HG02884 (cell line): ENCODE measurements at regions not wholly inside any gene's neighbourhood (a gene's known extent, or its start where the extent isn't known, plus 50 kb on each side); places are given as distances from the start of the nearest gene placed in this dataset.
"Not testable (repeated sequence)": the region's sequence is repeated elsewhere in the genome, so short reads cannot be mapped to it uniquely, and the experiment has no call there.

Source experiments
- ATAC-seq: cut with Tn5 transposase; IDR thresholded peaks from one replicate; pipeline ENCODE4 v1.9.1; 2021; ENCODE audit warnings: mild to moderate bottlenecking, moderate library complexity; ENCODE audit not compliant: unreplicated experiment

DNA sequence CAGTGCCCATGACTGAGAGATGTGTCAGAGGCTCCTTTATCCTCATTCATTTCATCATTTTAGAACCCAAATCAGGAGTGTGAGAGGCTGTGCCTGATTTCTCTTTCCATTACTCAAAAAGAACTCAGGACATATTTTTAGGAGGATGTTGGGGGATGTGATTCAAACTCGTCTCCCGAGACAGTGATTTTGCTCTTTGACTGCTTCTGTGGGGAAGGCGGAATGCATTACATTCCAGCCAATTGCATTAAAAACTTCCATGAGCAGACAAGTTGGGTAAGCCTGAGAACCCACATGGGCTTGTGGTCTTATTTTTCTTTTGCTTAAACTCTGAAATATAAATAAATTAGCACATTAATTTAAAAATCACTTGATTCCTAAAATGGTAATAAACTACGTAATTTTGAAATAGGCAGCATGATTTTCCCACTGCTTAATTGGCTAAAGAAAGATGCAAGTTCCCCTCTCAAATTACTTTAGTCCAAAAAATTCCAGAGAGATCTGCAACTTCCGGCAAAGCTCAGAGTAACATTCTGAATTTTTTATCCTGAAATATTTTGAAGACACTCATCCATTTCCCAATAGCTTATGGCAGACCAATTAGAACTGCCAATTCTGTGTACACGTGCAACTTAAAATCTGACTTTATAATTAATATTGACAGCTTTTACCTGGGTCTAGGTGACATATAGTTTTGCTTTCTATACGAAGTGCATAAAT, 185.6 kb downstream of the C7orf25 start:
- ATAC-seq = no peak

DNA sequence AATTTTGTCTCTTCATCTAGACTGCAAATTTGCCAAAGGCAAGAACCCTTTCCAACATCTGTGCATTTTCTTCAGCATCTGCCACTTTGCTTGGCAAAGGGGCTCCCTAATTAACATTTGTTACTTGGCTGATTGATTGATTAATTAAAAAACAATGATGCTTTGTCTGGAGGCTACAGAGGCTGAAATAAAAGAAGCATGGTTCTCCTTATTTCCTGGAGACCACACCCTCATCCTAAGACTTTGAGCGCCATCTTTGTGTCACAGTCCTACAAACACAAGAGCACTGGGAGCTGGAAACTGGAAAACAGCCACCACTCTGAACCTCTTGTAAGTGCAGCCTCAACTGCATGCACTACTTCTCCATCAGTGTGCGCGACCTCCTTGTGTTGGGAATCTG, 189.2 kb downstream of the C7orf25 start:
- no peak for ATAC-seq

- no peak for ATAC-seq
Measured at GRCh38 chr7:42722198-42722597, 189.7 kb downstream of the C7orf25 start.

DNA sequence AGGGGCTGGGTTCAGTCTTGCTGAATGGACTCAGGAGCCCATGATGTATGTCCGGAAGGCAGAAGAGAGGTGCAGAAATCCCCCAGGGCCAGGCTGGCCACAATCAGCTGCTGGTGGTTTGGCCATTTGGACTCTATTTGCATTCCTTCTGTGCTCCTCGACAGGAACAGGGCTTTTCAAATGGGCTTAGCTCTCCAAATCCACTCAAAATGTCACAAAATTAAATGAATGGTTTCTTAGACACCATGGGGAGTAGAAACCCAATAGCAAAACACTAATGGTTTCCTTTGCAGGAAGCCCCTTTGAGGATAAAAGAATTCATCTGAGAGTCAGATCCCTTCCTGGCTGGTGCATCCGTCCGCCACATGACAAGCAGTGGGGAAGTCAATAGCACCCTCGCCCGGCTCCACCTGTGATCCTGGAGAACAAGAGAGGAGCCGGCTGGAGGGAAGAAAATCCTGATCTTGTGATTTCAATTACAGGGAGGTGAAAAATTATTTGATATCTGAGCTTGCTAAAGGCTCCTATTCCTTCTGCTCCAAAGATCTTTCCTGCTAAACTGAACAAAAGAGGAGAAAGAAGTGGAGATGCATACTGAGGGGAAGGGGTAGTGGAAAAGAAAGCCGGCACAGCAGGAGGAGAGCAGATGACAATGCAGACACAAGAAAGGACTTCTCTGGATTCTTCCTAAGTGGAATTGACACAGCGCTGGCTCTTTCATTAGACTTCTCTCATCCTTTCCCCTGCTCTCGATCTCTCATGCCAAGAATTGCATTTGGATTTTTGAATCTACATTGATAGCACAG, 190.7 kb downstream of the C7orf25 start:
- ATAC-seq = no peak

DNA sequence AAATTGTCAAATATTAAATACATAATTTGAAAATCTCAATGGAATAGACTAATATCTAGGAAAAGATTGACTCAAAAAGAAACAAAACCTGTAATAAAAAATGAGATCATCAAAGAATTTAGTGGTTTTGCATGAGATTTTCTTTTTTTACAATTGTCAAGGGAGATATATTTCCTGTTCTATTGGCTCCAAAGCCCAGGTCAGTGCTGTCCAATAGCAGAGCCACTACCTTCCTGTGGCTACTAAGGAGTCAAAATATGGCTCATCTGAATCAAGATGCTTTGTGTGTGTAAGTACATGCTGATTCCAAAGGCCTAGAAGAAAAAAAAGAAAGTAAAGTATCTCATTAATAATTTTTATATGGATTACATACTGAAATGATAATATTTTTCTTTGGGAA, 191.9 kb downstream of the C7orf25 start:
- no peak for ATAC-seq

GRCh38 chr7:42718466-42718865, 193.4 kb downstream of the C7orf25 start:
- ATAC-seq = not testable (repeated sequence)

DNA sequence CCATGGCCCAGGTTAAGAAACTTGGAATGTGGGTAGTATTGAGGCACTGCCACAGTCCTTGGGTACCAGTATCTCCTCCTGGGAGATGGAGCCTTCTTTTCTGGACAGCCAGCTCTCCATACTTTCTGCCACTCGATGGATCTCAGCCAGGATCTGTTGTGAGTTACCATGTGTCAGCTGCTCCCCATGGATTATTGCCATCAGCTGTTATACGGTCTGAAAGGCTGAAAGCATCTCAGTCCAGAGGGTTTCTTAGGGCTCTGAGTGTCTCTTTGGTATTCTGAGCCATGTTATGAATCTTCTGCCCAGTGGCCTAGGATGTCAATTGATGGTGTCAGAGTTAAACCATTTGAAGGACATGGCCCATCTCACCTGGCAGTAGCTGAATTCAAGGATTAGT, 197.5 kb downstream of the C7orf25 start:
- ATAC-seq = no peak

DNA sequence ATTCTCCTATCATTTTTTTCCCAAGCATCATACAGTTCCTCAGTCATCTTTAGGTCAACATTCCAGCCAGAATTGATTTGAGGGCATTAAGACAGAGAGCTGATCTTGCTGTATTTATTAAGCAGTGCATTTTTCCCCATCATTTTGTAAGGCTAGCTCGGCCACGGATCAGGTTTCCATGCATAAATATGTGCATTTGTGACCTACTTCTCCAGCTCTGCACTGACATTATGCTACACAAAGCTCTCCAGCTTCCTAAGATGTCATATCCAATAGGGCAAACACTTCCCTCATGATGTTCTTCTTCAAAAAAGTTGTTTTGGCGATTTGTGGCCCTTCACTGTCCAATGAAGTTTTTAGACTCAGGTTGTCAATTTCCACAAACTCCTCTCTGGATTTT, 202.6 kb downstream of the C7orf25 start:
- no peak for ATAC-seq

GRCh38 chr7:42704710-42705109, 207.2 kb downstream of the C7orf25 start:
- ATAC-seq = no peak

GRCh38 chr7:42702647-42703046, 209.2 kb downstream of the C7orf25 start:
- ATAC-seq = no peak

GRCh38 chr7:42700406-42701327, 211.2 kb downstream of the C7orf25 start:
- no peak for ATAC-seq

DNA sequence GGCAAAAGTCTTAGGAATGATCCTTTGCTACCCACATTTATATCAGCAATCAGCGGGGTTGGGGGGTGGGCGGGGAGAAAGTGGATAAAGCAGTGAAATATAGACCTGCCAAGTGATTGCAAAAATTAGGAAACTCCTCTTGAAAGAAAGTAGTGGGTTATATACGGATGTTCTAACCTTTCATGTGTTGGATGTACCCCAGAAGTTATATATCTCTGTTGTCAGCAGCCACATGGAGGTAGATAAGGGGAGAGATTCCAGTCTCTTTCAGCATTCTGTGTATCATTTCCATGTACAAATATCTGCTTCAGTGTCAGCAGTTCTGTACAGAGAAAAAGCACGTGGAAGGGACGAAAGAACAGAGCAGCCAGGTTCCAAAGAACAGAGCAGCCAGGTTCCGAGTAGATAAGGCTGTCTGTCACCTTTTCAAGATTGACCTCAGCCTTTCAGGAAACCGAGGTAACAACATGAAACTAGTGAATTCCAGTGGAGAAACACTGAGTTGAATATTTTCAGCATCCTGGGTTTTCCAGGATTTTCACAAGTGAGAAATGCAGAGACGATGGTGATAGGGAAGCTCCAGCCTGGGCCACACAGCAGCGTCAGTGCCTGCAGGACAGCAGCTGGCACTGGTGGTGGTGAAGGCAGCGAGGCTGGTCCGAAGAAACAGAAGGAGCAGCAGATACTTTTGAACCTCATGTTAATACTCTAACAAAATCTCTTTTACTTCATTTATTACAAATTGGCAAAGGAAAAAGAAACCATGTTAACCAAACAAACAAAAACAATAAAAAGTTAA, 212.3 kb downstream of the C7orf25 start:
- no peak for ATAC-seq

DNA sequence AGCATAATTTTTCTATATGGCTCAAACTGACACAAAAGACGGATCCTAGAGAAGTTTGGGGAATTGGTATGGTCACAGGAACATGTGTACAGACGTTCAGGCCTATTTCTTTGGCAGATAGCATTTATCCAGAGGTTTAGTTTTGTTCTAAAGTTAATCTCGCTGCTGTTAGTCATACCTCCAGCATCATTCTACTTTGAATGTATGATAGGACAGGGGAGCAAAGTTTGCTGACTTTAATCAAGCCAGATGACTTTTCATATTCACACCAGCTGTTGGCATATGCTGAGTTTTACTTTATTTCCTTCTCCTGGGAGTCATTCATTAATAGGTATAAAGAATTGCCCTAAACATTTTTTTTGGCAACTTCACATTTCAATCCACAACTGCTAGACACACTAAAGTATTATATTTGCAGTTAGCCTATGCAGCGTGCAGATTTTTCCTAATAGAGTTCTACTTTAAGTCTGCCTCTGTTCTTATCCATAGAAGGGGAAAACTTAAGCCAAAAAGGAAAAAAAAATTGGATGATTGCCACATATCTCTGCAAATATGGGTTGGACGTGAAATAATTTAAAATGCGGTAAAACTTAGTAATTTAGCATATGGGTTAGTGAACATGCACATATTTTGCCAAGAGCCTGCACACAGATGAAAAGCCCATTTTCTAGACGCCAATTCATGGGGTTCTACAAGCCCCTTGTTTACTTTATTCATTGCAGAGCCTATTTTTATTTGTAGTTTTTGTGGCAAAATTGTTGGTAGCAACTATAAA, 213.1 kb downstream of the C7orf25 start:
- ATAC-seq = no peak

GRCh38 chr7:42694894-42695507, 216.9 kb downstream of the C7orf25 start:
- ATAC-seq = no peak

- no peak for ATAC-seq
Measured at GRCh38 chr7:42693722-42694121, 218.1 kb downstream of the C7orf25 start.

DNA sequence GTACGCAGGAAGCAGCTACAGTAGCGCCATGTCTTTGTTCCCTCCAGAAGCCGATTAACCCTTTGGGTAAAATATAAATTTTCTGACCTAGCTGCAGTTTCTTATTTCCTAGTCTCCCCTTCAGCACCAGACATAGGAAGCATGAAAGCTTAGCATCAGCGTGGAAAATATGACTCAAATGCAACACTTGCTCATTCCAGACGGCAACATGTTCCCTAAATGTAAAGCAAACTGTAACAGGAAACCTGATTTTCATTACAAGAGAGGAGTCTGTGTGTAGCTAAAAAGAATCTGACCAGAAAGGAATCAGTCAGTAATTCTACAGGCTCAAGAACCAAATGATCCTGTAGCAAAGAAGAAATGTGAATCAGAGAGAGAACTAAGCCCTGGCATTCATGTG, 219.2 kb downstream of the C7orf25 start:
- ATAC-seq = no peak

GRCh38 chr7:42690794-42691639, 220.9 kb downstream of the C7orf25 start:
- no peak for ATAC-seq

DNA sequence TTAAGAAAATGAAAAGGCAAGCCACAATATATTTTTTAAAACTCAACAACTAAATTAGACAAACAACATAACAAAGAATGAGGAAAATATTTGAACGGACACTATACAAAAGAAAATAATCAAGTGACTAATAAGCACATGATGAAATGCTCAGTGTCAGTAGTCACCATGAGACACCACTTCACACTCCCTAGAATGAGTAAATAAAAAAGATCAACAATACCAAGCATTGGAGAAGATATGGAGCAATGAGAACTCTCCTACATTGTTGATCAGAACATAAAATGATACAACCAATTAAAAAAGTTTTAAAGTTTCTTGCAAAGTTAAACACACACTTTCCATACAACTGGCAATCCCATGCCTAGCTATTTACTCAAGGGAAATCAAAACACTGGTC, 222.2 kb downstream of the C7orf25 start:
- ATAC-seq = no peak

DNA sequence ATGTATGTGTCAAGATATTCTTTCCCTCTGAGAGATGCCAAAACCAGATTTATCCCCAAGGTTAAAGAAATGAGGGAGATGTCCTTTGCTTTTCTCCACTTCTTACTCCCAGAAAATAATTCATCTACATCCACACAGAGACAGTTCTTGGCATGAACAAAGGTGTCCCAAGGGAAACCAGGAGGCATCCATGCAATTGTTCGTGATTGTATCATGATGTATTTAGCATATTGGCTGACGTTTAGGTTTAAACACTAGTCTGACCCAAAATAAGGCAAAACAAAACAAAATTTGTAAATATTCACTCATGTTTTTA, 223.9 kb downstream of the C7orf25 start:
- no peak for ATAC-seq
